ENCODE measurements at regions not wholly inside any gene's neighbourhood (a gene's known extent, or its start where the extent isn't known, plus 50 kb on each side); places are given as distances from the start of the nearest gene placed in this dataset.

- TF ChIP-seq GATA4 (IDR thresholded peaks at IDR 0.05; ENCODE audit: borderline replicate concordance, low read depth) (no peak), TOE1 (CRISPR knock-in tag; IDR thresholded peaks at IDR 0.05) (no peak), HMGXB3 (CRISPR knock-in tag; IDR thresholded peaks at IDR 0.05; ENCODE audit: borderline replicate concordance) (no peak), ISL2 (CRISPR knock-in tag; IDR thresholded peaks at IDR 0.05) (no peak), ZNF737 (CRISPR knock-in tag; IDR thresholded peaks at IDR 0.05; ENCODE audit: borderline replicate concordance) (no peak), HES4 (CRISPR knock-in tag; IDR thresholded peaks at IDR 0.05; ENCODE audit: borderline replicate concordance) (no peak), SP140L (CRISPR knock-in tag; IDR thresholded peaks at IDR 0.05; ENCODE audit: borderline replicate concordance) (no peak), STAT5B (CRISPR knock-in tag; IDR thresholded peaks at IDR 0.05) (no peak), RAD21 (CRISPR knock-in tag; IDR thresholded peaks at IDR 0.05) (peak; percentile 81), ZBTB10 (CRISPR knock-in tag; IDR thresholded peaks at IDR 0.05; ENCODE audit: borderline replicate concordance) (no peak), TRAFD1 (CRISPR knock-in tag; IDR thresholded peaks at IDR 0.05; ENCODE audit: borderline replicate concordance) (no peak), BCL6 (CRISPR knock-in tag; IDR thresholded peaks at IDR 0.05) (peak; percentile 15; the same call in 1 of the 2 replicates), ZFP62 (CRISPR knock-in tag; IDR thresholded peaks at IDR 0.05) (no peak), ATF7-NPFF (CRISPR knock-in tag; IDR thresholded peaks at IDR 0.05; ENCODE audit: low read depth) (no peak), ZNF274 (CRISPR knock-in tag; IDR thresholded peaks at IDR 0.05) (0 out of 2 replicates have a peak, but pooled peaks have one; percentile 25), MXD4 (CRISPR knock-in tag; IDR thresholded peaks at IDR 0.05) (no peak), ZNF230 (CRISPR knock-in tag; IDR thresholded peaks at IDR 0.05) (0 out of 2 replicates have a peak, but pooled peaks have one; percentile 19), LRRFIP1 (CRISPR knock-in tag; conservative IDR thresholded peaks at IDR 0.05) (no peak), ZBTB1 (CRISPR knock-in tag; IDR thresholded peaks at IDR 0.05; ENCODE audit: borderline replicate concordance) (no peak), ZNF788 (CRISPR knock-in tag; IDR thresholded peaks at IDR 0.05; ENCODE audit: borderline replicate concordance) (no peak)
Measured at GRCh38 chr2:238970553-238971081, 122.7 kb downstream of the TWIST2 start (continued).
